Astrocyte (in vitro differentiated cells and primary cell): ENCODE measurements at regions not wholly inside any gene's neighbourhood (a gene's known extent, or its start where the extent isn't known, plus 50 kb on each side); places are given as distances from the start of the nearest gene placed in this dataset.

Source experiments
- DNase-seq: peaks from one replicate; pipeline ENCODE4 v3.0.0-alpha.2; 2010; ENCODE audit warnings: low read depth
- FAIRE-seq: peaks from 2 replicates; lab custom pipeline; 2011; peaks lifted over from hg19 to GRCh38; lab: Jason Lieb, UNC
- H2AFZ ChIP-seq: 2 replicates; pipeline ENCODE4 v1.6.0; 2012; ENCODE audit warnings: low read depth, low read length, inconsistent platforms
- H3K27ac ChIP-seq: 2 replicates; pipeline ENCODE4 v1.5.1; 2011; ENCODE audit warnings: low read depth, low read length, inconsistent platforms
- H3K27me3 ChIP-seq: 2 replicates; pipeline ENCODE4 v1.6.0; 2011; ENCODE audit warnings: low read length, inconsistent platforms; ENCODE audit not compliant: insufficient read depth
- H3K36me3 ChIP-seq: 2 replicates; pipeline ENCODE4 v1.5.1; 2011; ENCODE audit warnings: low read length, inconsistent platforms; ENCODE audit not compliant: insufficient read depth
- H3K4me1 ChIP-seq: 2 replicates; pipeline ENCODE4 v1.5.1; 2011; ENCODE audit warnings: low read length, inconsistent platforms; ENCODE audit not compliant: insufficient read depth
- H3K4me2 ChIP-seq: 2 replicates; pipeline ENCODE4 v1.6.0; 2012; ENCODE audit warnings: low read length, inconsistent platforms
- H3K4me3 ChIP-seq: 2 replicates; pipeline ENCODE4 v1.5.1; 2011; ENCODE audit warnings: low read depth, mild to moderate bottlenecking, low read length, inconsistent platforms; ENCODE audit not compliant: insufficient read depth
- H3K79me2 ChIP-seq: 2 replicates; pipeline ENCODE4 v1.6.0; 2012; ENCODE audit warnings: mild to moderate bottlenecking, low read length, inconsistent platforms; ENCODE audit not compliant: insufficient read depth
- H3K9ac ChIP-seq: 2 replicates; pipeline ENCODE4 v1.6.0; 2012; ENCODE audit warnings: mild to moderate bottlenecking, low read length, inconsistent platforms
- H3K9me3 ChIP-seq: 2 replicates; pipeline ENCODE4 v1.5.1; 2012; ENCODE audit warnings: low read depth, mild to moderate bottlenecking, low read length, inconsistent platforms; ENCODE audit not compliant: insufficient read depth
- H4K20me1 ChIP-seq: 2 replicates; pipeline ENCODE4 v1.6.0; 2012; ENCODE audit warnings: low read length, inconsistent platforms; ENCODE audit not compliant: insufficient read depth
- H3K27ac Mint-ChIP-seq: one replicate; pipeline ENCODE4 v1.8.0; 2021; ENCODE audit warnings: mild to moderate bottlenecking, mixed read lengths; ENCODE audit not compliant: unreplicated experiment
- H3K27me3 Mint-ChIP-seq: one replicate; pipeline ENCODE4 v1.8.0; 2021; ENCODE audit warnings: low read depth, mixed read lengths; ENCODE audit not compliant: unreplicated experiment
- H3K36me3 Mint-ChIP-seq: one replicate; pipeline ENCODE4 v1.8.0; 2021; ENCODE audit warnings: low read depth, mixed read lengths; ENCODE audit not compliant: unreplicated experiment
- H3K4me1 Mint-ChIP-seq: one replicate; pipeline ENCODE4 v1.8.0; 2021; ENCODE audit warnings: low read depth, mixed read lengths; ENCODE audit not compliant: unreplicated experiment
- H3K4me3 Mint-ChIP-seq: one replicate; pipeline ENCODE4 v1.8.0; 2021; ENCODE audit warnings: mild to moderate bottlenecking, moderate library complexity, mixed read lengths; ENCODE audit not compliant: unreplicated experiment
- H3K9me3 Mint-ChIP-seq: one replicate; pipeline ENCODE4 v1.8.0; 2021; ENCODE audit warnings: mild to moderate bottlenecking, mixed read lengths; ENCODE audit not compliant: unreplicated experiment
- EZH2 ChIP-seq: IDR thresholded peaks from 2 replicates; pipeline ENCODE4 v1.6.1; 2012; ENCODE audit warnings: mild to moderate bottlenecking, low read length, inconsistent platforms; ENCODE audit not compliant: insufficient read depth
- TF ChIP-seq, protein P1 (sequence below): IDR thresholded peaks from 2 replicates; pipeline ENCODE4 v1.5.1; 2011; ENCODE audit warnings: low read depth, mild to moderate bottlenecking, inconsistent platforms, low read length, moderate library complexity; ENCODE audit not compliant: insufficient read depth

DNA sequence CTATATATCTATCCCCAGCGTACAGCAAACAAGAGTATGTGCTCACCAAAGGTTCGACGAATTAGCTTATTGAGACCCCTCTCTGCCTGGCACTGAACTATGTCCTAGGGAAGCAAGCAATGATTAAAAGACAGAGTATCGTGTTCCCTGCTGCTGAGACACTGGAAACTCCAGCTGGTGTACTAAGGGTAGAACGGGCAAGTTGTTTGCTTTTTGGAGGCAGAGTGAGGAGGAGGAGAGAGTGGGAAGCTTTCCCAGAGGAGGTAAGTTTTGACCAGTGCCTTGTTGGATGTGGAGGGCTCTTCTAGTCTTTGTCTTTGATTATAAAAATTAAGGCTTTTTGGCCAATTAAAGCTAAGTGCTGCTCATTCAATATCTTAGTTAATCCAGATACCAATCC is 61.7 kb downstream of the PJA1 start:
- no peak overlapping the region for H2AFZ ChIP-seq
- no peaks in the 10 kb centered on the region for H3K27me3 ChIP-seq
- no peaks in the 10 kb centered on the region for H4K20me1 ChIP-seq
- Mint-ChIP-seq H3K27me3 (no peaks in the 10 kb centered on the region), H3K9me3 (no peaks in the 10 kb centered on the region), H3K4me1 (peaks cover 20% of the 10 kb centered on the region), H3K36me3 (no peaks in the 10 kb centered on the region), H3K4me3 (no peak overlapping the region), H3K27ac (no peak overlapping the region)
- FAIRE-seq (no peak), DNase-seq (no peak)
- H3K4me1 ChIP-seq = peaks cover 2% of the 10 kb centered on the region
- no peak overlapping the region for H3K4me3 ChIP-seq
- no peaks in the 10 kb centered on the region for H3K79me2 ChIP-seq
- no peak overlapping the region for H3K27ac ChIP-seq
- H3K9me3 ChIP-seq = no peaks in the 10 kb centered on the region
- no peak for TF ChIP-seq EZH2
- TF ChIP-seq, protein P1, sequence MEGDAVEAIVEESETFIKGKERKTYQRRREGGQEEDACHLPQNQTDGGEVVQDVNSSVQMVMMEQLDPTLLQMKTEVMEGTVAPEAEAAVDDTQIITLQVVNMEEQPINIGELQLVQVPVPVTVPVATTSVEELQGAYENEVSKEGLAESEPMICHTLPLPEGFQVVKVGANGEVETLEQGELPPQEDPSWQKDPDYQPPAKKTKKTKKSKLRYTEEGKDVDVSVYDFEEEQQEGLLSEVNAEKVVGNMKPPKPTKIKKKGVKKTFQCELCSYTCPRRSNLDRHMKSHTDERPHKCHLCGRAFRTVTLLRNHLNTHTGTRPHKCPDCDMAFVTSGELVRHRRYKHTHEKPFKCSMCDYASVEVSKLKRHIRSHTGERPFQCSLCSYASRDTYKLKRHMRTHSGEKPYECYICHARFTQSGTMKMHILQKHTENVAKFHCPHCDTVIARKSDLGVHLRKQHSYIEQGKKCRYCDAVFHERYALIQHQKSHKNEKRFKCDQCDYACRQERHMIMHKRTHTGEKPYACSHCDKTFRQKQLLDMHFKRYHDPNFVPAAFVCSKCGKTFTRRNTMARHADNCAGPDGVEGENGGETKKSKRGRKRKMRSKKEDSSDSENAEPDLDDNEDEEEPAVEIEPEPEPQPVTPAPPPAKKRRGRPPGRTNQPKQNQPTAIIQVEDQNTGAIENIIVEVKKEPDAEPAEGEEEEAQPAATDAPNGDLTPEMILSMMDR = no peak
- no peak overlapping the region for H3K4me2 ChIP-seq
- H3K9ac ChIP-seq = no peak overlapping the region
- no peaks in the 10 kb centered on the region for H3K36me3 ChIP-seq

DNA sequence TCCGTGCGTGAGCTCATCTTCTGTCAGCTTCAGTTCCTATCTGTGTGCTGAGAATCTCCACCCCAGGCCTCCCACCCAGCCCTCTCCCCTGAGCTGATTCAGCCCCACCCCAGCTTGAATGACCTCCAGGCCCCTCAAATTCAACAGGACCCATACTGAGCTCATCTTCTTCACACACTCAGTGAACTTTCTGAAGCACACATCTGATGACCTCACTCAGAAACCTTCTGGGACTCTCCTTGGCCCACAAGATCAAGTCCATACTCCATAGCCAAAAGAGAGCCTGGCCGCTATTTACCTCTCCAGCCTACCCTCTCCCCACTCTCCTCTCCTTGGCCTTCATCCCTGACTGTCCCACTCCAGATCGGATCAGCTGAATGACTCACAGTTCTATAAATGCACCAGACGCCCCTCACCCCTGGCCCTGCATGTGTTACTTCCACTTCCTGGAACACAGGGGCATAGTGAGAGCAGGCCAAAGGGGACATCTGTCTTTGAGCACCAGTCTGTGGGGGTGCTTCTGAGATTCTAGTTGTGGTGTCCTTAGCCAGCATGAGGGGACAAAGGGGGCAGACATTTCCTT is 62.5 kb downstream of the PJA1 start:
- Histone ChIP-seq H3K36me3 (no peaks in the 10 kb centered on the region), H3K79me2 (no peaks in the 10 kb centered on the region), H4K20me1 (no peaks in the 10 kb centered on the region), H3K4me3 (no peak overlapping the region), H3K27ac (no peak overlapping the region), H3K4me1 (peaks cover 2% of the 10 kb centered on the region), H3K9ac (no peak overlapping the region), H3K4me2 (no peak overlapping the region), H3K9me3 (no peaks in the 10 kb centered on the region), H3K27me3 (no peaks in the 10 kb centered on the region), H2AFZ (no peak overlapping the region)
- FAIRE-seq (no peak), DNase-seq (no peak)
- peaks cover 18% of the 10 kb centered on the region for H3K4me1 Mint-ChIP-seq
- H3K9me3 Mint-ChIP-seq = no peaks in the 10 kb centered on the region
- H3K27ac Mint-ChIP-seq = peak overlapping the region; percentile 34
- H3K36me3 Mint-ChIP-seq = no peaks in the 10 kb centered on the region
- H3K27me3 Mint-ChIP-seq = no peaks in the 10 kb centered on the region
- H3K4me3 Mint-ChIP-seq = no peak overlapping the region
- TF ChIP-seq, protein P1 = no peak
- no peak for TF ChIP-seq EZH2

DNA sequence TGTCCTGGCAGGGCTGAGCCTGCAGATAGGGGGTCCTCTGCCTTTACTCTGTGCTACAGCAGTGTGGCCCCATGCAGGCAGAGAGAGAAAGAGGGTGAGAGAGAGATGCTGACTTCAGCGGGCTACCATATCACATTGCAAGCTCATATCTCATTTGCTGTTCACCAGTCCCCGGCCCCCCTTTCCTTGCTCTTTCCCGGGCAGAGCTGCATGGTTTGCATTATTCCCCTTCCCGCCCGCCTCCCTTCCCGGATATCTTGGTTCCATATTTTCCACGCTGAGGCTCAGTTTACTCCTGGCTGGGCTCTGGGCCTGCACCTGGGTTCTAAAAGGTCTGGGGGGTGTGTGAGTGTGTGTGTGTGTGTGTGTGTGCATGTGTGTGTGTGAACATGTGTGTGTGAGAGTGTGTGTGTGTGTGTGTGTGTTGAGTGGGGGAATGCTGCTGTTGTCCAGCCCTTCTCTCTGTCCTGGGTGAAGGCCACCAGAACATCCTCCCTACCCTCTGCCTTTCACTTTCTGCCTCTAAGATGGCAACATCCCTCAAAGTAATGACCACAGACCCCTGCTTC is 63.5 kb downstream of the PJA1 start:
- DNase-seq (no peak), FAIRE-seq (no peak)
- no peak overlapping the region for H3K27ac ChIP-seq
- H3K36me3 ChIP-seq = no peaks in the 10 kb centered on the region
- peaks cover 15% of the 10 kb centered on the region for H3K4me1 Mint-ChIP-seq
- no peaks in the 10 kb centered on the region for H3K27me3 ChIP-seq
- no peaks in the 10 kb centered on the region for H3K27me3 Mint-ChIP-seq
- H2AFZ ChIP-seq = no peak overlapping the region
- H3K27ac Mint-ChIP-seq = no peak overlapping the region
- no peak overlapping the region for H3K4me3 ChIP-seq
- no peaks in the 10 kb centered on the region for H3K9me3 ChIP-seq
- H3K4me2 ChIP-seq = no peak overlapping the region
- H3K4me1 ChIP-seq = no peaks in the 10 kb centered on the region
- no peaks in the 10 kb centered on the region for H3K79me2 ChIP-seq
- no peak for TF ChIP-seq EZH2
- H3K9me3 Mint-ChIP-seq = no peaks in the 10 kb centered on the region
- no peak overlapping the region for H3K9ac ChIP-seq
- no peaks in the 10 kb centered on the region for H4K20me1 ChIP-seq
- no peaks in the 10 kb centered on the region for H3K36me3 Mint-ChIP-seq
- no peak overlapping the region for H3K4me3 Mint-ChIP-seq
